EH (cell line): ENCODE measurements at regions not wholly inside any gene's neighbourhood (a gene's known extent, or its start where the extent isn't known, plus 50 kb on each side); places are given as distances from the start of the nearest gene placed in this dataset.

Source experiments
- DNase-seq: peaks from one replicate; pipeline ENCODE4 v3.0.0-alpha.2; 2015; ENCODE audit warnings: low read depth

GRCh38 chr18:56173542-56174220 lies 464.7 kb downstream of the TXNL1 start:
- peak; percentile 79 for DNase-seq

- DNase-seq, result no peak
Observed at GRCh38 chr18:56172527-56172926, 465.9 kb downstream of the TXNL1 start.

GRCh38 chr18:56171848-56172247 lies 466.5 kb downstream of the TXNL1 start:
- no peak for DNase-seq

GRCh38 chr18:56168049-56168781 lies 470.2 kb downstream of the TXNL1 start:
- DNase-seq, result peak; percentile 96

- DNase-seq, result no peak
Observed at GRCh38 chr18:56167366-56167765, 471.0 kb downstream of the TXNL1 start.

- DNase-seq, result no peak
Observed at GRCh38 chr18:56166914-56167313, 471.5 kb downstream of the TXNL1 start.

GRCh38 chr18:56165601-56166355 lies 472.6 kb downstream of the TXNL1 start:
- DNase-seq, result no peak

- DNase-seq, result peak; percentile 52
Observed at GRCh38 chr18:56162311-56163265, 475.8 kb downstream of the TXNL1 start.

GRCh38 chr18:56161566-56162260 lies 476.7 kb downstream of the TXNL1 start:
- DNase-seq, result peak; percentile 77

- DNase-seq, result no peak
Observed at GRCh38 chr18:56158676-56159075, 479.7 kb downstream of the TXNL1 start.

- no peak for DNase-seq
Observed at GRCh38 chr18:56157541-56157940, 480.9 kb downstream of the TXNL1 start.

GRCh38 chr18:56152551-56153310 lies 485.7 kb downstream of the TXNL1 start:
- no peak for DNase-seq

GRCh38 chr18:56148373-56148772 lies 490.0 kb downstream of the TXNL1 start:
- peak; percentile 99 for DNase-seq

- peak; percentile 74 for DNase-seq
Observed at GRCh38 chr18:56146565-56146964, 491.8 kb downstream of the TXNL1 start.

GRCh38 chr18:56142001-56142400 lies 496.4 kb downstream of the TXNL1 start:
- DNase-seq, result no peak

- DNase-seq, result peak; percentile 97
Observed at GRCh38 chr18:56139792-56140254, 498.6 kb downstream of the TXNL1 start.

- DNase-seq, result peak; percentile 80
Observed at GRCh38 chr18:56139372-56139771, 499.0 kb downstream of the TXNL1 start.

- no peak for DNase-seq
Observed at GRCh38 chr18:56136105-56136504, 502.3 kb downstream of the TXNL1 start.

GRCh38 chr18:56130481-56130880 lies 507.9 kb downstream of the TXNL1 start:
- no peak for DNase-seq

GRCh38 chr18:56128153-56128791 lies 510.1 kb downstream of the TXNL1 start:
- no peak for DNase-seq
